Fibroblast of peridontal ligament (primary cell): ENCODE measurements at regions not wholly inside any gene's neighbourhood (a gene's known extent, or its start where the extent isn't known, plus 50 kb on each side); places are given as distances from the start of the nearest gene placed in this dataset.

Source experiments
- DNase-seq: peaks from one replicate; pipeline ENCODE4 v3.0.0-alpha.2; 2010; ENCODE audit errors: extremely low read depth

DNA sequence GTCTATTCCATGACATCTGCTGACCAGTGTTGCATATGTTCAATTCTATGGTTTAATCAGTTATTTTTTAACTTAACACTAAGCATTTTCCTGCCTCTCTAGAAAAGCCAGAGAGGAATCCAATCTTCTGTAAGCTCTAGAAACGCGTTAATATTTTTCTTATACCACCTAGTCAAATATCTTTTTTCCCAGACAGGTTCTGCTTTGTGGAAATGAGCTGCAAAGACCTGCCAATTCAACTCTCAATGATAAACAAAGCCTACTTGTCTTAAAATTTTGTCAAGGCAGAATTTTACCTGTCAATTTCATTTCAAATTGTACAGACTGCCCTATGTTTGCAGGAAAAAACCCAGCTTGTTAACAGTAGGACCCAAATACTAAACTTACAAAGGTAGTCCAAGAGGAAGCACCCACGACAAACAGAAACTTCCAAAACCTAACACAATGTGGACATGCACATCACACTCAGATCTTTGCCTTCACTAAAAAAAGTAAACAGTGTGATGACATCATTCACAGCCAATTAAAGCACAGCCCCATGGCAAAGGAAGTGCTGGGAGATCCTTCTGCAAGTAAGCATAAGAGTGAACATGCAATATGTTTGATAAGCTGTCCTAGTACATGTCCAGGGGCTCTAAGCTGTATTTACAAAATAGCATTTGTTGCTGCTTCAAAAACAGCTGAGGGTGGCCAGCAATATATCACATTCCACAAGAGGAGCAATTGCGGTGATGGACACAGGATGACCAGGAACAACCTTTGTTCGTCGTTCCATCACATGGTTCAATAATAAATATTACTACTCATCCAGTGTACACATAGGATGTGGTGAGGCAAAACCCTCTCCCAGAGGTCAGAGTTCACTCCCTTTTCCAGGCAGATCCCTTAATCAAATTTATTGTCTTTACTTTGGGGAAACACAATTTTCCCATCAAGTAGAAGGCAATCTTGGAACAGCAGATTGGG is 139.4 kb upstream of the TSC22D2 start:
- DNase-seq, result peak; percentile 33

GRCh38 chr3:150267288-150267687 is 140.8 kb upstream of the TSC22D2 start:
- no peak for DNase-seq

DNA sequence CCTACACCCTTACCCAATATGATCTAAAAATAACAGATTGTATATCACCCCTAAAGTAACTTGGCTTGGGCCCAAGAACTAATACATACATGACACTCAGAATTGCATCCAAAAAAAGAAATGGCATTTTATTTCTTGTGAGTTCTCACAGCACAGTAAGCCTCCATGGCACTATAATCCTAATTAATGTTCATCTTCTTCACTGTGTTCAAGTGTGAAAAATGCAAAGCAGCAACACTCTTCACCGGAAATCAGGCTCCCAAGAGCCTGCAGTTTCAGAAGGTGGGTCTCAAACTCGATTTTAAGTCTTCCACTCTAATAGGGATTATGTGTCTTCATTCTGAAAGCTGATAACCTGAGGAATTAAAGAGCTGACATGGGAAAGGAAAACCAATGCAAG is 142.8 kb upstream of the TSC22D2 start:
- no peak for DNase-seq

GRCh38 chr3:150264561-150265279 is 143.4 kb upstream of the TSC22D2 start:
- peak; percentile 60 for DNase-seq

GRCh38 chr3:150261958-150262357 is 146.1 kb upstream of the TSC22D2 start:
- DNase-seq, result no peak

DNA sequence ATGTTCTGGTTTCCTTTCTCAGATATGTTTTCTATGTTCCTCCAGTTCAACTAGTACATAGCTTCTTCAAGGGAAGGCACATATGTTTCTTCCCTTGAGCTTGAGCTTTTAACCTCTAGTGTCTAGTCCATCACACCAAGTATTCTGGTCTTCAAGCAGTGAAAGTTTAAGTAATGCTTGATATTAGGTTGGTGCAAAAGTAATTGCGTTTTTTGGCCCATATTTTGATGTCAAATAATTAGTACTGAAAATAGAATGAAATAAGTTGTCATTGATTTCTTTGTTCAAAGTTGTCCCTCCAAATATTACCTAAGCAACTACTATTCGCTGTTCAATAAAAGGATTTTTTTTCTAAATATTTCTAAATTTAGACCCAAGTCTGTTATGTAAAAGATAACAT is 146.7 kb upstream of the TSC22D2 start:
- no peak for DNase-seq

- DNase-seq, result no peak
These were observed 147.7 kb upstream of the TSC22D2 start for GRCh38 chr3:150260398-150260710.

GRCh38 chr3:150259526-150260397 is 148.3 kb upstream of the TSC22D2 start:
- no peak for DNase-seq

DNA sequence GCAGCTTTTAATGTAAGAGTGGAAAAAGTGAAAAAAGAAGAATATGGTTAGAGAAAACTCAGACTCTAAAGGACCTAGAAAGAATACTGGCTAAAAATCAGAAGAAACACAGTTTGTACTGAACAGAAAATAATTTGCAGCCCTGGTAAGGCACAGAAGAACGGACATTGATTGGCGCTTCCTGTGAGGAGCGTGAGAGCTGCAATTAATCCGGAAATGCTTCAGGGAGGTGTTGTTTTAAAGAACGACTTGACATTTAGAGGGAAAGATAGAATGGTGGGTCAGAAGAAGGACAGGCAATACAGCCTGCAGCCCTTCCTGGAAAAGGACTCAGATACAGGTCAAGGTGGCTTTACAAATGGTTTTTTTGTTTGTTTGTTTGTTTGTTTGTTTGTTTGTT is 151.3 kb upstream of the TSC22D2 start:
- DNase-seq, result no peak

- no peak for DNase-seq
These were observed 151.8 kb upstream of the TSC22D2 start for GRCh38 chr3:150256318-150256717.

DNA sequence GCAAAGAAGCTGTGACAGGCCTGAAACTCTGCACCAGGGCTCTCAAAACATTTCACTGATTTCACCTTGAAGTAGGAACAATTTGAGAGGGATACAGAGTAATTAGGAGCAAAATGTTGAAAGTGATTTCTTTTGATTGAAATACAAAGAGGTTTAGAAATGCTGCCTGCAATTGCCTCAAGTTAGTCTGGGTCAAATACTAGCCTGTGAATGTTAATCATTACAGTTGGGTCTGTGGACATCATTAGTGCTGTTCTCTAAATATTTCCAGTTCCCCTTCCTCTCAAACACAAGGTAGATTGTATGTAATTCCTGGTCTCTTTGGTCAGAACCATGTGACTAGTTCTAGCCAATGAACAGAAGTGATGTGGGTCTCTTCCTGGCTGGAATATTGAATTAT is 152.3 kb upstream of the TSC22D2 start:
- DNase-seq, result no peak

- DNase-seq, result no peak
These were observed 152.7 kb upstream of the TSC22D2 start for GRCh38 chr3:150255413-150255812.

DNA sequence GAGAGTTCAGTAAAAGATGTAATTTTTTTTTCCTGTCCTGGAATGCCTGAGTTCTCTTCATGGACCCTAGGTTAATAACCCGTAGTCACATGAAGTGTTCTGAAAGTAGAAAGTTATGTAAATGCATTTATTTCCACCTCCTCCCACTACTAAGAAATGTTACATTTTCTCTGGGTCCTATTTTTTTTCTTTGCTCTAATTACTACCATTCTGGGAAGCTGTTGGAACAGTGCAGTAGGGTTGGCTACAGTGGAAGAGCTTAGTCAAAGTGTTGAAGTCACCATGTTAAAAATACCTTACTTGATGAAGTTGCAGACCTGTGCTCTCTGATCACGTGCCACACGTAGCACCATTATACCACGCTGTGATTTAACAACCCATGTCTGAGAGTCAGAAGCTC is 153.8 kb upstream of the TSC22D2 start:
- DNase-seq, result no peak

GRCh38 chr3:150253622-150254021 is 154.5 kb upstream of the TSC22D2 start:
- DNase-seq, result no peak

GRCh38 chr3:150252462-150252861 is 155.6 kb upstream of the TSC22D2 start:
- DNase-seq, result peak; percentile 70

DNA sequence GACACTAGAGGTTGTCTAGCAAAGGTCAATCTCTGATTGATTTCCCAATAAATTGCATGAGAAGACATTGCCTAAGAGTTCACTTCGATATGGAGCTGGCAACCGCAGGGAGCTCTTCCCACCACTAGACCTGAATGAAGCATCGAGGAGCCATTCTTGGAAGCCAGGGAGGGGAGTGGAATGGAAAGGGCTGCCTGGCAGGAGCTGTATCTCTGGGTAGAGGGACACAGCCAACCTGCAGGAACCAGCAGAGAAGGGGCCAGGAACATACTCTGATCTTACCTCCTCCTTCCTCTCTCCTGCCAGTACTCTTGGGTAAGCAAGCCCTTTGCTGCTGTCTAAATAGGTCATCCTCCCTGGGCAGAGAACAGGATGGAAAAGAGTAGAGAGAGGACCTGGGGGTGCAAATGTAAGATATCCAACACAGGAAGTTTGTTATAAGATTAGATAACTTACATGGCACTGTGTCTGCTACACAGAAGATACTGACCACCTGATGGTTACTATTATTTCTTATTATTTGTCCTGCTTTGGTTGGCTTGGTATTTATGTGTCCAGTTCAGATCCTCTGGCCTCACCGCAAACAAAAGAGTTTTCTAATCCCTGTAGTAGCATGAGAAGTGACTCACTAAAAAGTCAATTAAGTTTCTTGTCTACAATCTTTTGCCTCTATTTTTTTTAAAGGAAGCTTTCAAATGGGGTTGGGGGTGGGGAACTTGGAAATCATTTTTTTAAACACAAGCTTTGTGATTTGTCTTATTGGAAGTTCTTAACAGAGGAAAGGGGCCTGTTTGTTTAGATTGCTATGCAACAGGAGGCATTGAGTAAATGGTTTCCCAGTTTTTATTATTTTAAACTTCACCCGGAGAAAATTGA is 156.7 kb upstream of the TSC22D2 start:
- DNase-seq, result peak; percentile 69

GRCh38 chr3:150249779-150250470 is 158.2 kb upstream of the TSC22D2 start:
- DNase-seq, result no peak

- DNase-seq, result no peak
These were observed 159.0 kb upstream of the TSC22D2 start for GRCh38 chr3:150248888-150249681.

DNA sequence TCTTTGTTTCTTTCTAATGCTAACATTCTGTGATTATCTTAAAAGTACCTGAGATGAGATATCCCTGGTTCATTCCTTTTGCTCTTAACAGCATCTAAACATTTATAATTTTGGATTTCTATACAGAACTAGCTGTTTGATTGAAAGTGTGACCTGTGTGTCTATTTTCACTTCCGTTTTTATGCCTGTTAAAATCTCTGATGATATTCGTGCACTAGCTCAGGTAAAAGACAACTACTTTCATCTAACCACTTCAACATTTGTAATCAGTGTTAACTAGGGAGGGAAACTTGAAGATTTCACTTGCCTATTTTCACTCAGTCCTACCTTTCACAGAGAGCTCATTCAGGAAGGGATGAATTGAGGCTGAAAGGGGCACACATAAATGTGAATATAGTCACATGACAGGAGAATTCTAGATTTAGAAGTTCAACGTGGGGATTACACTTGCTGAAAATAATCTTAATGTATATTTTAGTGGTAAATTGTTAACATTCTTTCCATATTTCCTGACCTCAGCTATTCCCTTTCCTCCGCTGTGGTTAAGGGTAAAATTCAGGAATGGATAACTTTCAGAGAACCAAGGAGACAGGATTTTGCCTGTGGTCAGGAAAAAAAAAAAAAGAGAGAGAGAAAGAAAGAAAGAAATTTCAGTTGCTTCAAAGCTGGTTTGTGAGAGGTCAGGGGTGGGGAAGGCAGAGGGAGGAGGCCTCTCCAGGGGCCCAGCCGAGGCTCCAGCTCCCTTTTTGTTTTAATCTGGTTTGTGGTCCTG is 159.8 kb upstream of the TSC22D2 start:
- DNase-seq, result peak; percentile 96
